ENCODE measurements at regions not wholly inside any gene's neighbourhood (a gene's known extent, or its start where the extent isn't known, plus 50 kb on each side); places are given as distances from the start of the nearest gene placed in this dataset.

DNA sequence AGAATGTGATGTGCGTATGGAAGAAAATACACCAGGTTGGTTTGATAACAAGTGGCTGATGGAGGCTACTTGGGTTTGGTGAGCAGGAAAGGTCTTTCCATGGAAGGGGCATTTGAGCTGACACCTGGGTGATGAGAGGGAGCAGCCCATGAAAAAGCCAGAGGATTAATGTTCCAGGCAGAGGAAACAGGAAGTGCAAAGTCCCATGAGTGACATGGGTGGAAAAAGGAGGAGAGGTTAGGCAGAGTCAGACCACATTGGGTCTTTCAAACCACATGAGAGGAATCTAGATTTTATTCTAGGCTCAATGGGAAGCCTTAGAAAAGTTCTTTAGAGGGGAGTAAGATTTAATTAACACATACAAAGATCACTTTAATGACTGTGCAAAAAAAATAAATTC is 195.7 kb downstream of the LRATD1 start:
- TF ChIP-seq, protein P1, sequence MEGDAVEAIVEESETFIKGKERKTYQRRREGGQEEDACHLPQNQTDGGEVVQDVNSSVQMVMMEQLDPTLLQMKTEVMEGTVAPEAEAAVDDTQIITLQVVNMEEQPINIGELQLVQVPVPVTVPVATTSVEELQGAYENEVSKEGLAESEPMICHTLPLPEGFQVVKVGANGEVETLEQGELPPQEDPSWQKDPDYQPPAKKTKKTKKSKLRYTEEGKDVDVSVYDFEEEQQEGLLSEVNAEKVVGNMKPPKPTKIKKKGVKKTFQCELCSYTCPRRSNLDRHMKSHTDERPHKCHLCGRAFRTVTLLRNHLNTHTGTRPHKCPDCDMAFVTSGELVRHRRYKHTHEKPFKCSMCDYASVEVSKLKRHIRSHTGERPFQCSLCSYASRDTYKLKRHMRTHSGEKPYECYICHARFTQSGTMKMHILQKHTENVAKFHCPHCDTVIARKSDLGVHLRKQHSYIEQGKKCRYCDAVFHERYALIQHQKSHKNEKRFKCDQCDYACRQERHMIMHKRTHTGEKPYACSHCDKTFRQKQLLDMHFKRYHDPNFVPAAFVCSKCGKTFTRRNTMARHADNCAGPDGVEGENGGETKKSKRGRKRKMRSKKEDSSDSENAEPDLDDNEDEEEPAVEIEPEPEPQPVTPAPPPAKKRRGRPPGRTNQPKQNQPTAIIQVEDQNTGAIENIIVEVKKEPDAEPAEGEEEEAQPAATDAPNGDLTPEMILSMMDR (IDR thresholded peaks at IDR 0.05; ENCODE audit: low read depth, low read length, poor library complexity, severe bottlenecking) = no peak
- no peak for TF ChIP-seq EZH2phosphoT487 (IDR thresholded peaks at IDR 0.05; ENCODE audit: borderline replicate concordance, low read length)

Data from DOHH2 (cell line).